SK-N-SH (cell line): ENCODE measurements at regions not wholly inside any gene's neighbourhood (a gene's known extent, or its start where the extent isn't known, plus 50 kb on each side); places are given as distances from the start of the nearest gene placed in this dataset.

Source experiments
- CTCF ChIA-PET: fragments of 300-600, 350-600 bp; formaldehyde crosslinking; extraction: SDS; loops from one replicate; lab custom pipeline; 2021; lab: Yijun Ruan, JAX
- POLR2A ChIA-PET: fragments of 350-600 bp; sonication (Branson Sonifier 250); formaldehyde crosslinking; extraction: SDS; loops from one replicate; lab custom pipeline; 2020; ENCODE audit warnings: antibody characterized with exemption, inconsistent platforms; lab: Yijun Ruan, JAX
- DNase-seq: peaks from one replicate; pipeline ENCODE4 v3.0.0; 2012
- H2AFZ ChIP-seq: fragments of 200-600 bp; sonication (generic); 2 replicates; pipeline ENCODE4 v1.8.1; 2016; ENCODE audit warnings: antibody characterized with exemption, mild to moderate bottlenecking, low read depth
- H3F3A ChIP-seq: fragments of 200-600 bp; sonication (generic); replicated peaks from 2 replicates; pipeline ENCODE3; 2016; ENCODE audit warnings: antibody characterized with exemption, mild to moderate bottlenecking; ENCODE audit not compliant: insufficient read depth
- H3K27ac ChIP-seq, 2 experiments: fragments of 200-500 bp in 1 of 2; fragments of 200-600 bp in 1 of 2; sonication (Bioruptor generic) in 1 of 2; sonication (generic), shearing (Covaris generic) in 1 of 2; 2 replicates each; pipeline versions ENCODE4 v1.5.1 to v1.6.1; 2014 to 2016; ENCODE audit warnings: low read depth in 2 of 2, inconsistent platforms in 1 of 2, low read length in 1 of 2, mild to moderate bottlenecking in 1 of 2, mixed read lengths in 1 of 2
- H3K27me3 ChIP-seq: fragments of 200-600 bp; sonication (generic), shearing (Covaris generic); 2 replicates; pipeline ENCODE4 v1.6.1; 2016; ENCODE audit warnings: mixed run types; ENCODE audit not compliant: insufficient read depth
- H3K36me3 ChIP-seq, 2 experiments: fragments of 200-500 bp in 1 of 2; fragments of 200-600 bp in 1 of 2; sonication (Bioruptor generic) in 1 of 2; sonication (generic) in 1 of 2; replicated peaks in 1 of 2; 2 replicates each; pipeline versions ENCODE3 to v1.5.1; 2014 to 2016; ENCODE audit warnings: low read length in 1 of 2, mild to moderate bottlenecking in 1 of 2; ENCODE audit not compliant: insufficient read depth in 2 of 2, control insufficient read depth in 1 of 2
- H3K4me1 ChIP-seq, 2 experiments: fragments of 200-500 bp in 1 of 2; fragments of 200-600 bp in 1 of 2; sonication (Bioruptor generic) in 1 of 2; sonication (generic), shearing (Covaris generic) in 1 of 2; 2 replicates each; pipeline versions ENCODE4 v1.5.1 to v1.6.1; 2014 to 2016; ENCODE audit warnings: low read depth in 1 of 2, low read length in 1 of 2, mixed run types in 1 of 2; ENCODE audit not compliant: insufficient read depth in 2 of 2, control insufficient read depth in 1 of 2
- H3K4me2 ChIP-seq: fragments of 200-600 bp; sonication (generic), shearing (Covaris generic); 2 replicates; pipeline ENCODE4 v1.6.1; 2017; ENCODE audit warnings: mixed run types
- H3K4me3 ChIP-seq, 2 experiments: fragments of 200-500 bp in 1 of 2; fragments of 200-600 bp in 1 of 2; sonication (Bioruptor generic) in 1 of 2; sonication (generic), shearing (Covaris generic) in 1 of 2; 2 replicates each; pipeline versions ENCODE4 v1.5.1 to v1.8.1; 2014 to 2016; ENCODE audit warnings: low read depth in 2 of 2, inconsistent platforms in 1 of 2, low read length in 1 of 2, mild to moderate bottlenecking in 1 of 2, mixed read lengths in 1 of 2, moderate library complexity in 1 of 2
- H3K79me2 ChIP-seq: fragments of 200-600 bp; sonication (generic); 2 replicates; pipeline ENCODE4 v1.8.1; 2017; ENCODE audit warnings: mild to moderate bottlenecking; ENCODE audit not compliant: insufficient read depth
- H3K9ac ChIP-seq: fragments of 200-600 bp; sonication (generic); 2 replicates; pipeline ENCODE4 v1.6.1; 2017; ENCODE audit warnings: mixed run types
- H3K9me2 ChIP-seq: fragments of 200-600 bp; sonication (generic); 2 replicates; pipeline ENCODE4 v1.6.1; 2017; ENCODE audit warnings: mixed run types
- H3K9me3 ChIP-seq: fragments of 200-600 bp; sonication (generic); 2 replicates; pipeline ENCODE4 v1.6.1; 2017; ENCODE audit warnings: mixed run types, mild to moderate bottlenecking, moderate library complexity
- H4K20me1 ChIP-seq: fragments of 200-600 bp; sonication (generic); 2 replicates; pipeline ENCODE4 v1.6.1; 2017; ENCODE audit warnings: mild to moderate bottlenecking, mixed run types; ENCODE audit not compliant: insufficient read depth
- CTCF ChIP-seq: fragments of 200-600 bp; sonication (generic); IDR thresholded peaks from 2 replicates; pipeline ENCODE4 v1.6.1; 2017; ENCODE audit warnings: antibody characterized with exemption, mild to moderate bottlenecking, moderate library complexity
- EP300 ChIP-seq, 2 experiments: IDR thresholded peaks; 2 replicates each; pipeline versions ENCODE4 v1.4.0 to v1.6.1; 2012; ENCODE audit warnings: borderline replicate concordance in 1 of 2, low read depth in 1 of 2, low read length in 1 of 2
- EZH2phosphoT487 ChIP-seq: fragments of 200-600 bp; sonication (generic); IDR thresholded peaks from 2 replicates; pipeline ENCODE4 v1.6.1; 2017; ENCODE audit warnings: low read depth, mixed run types, mild to moderate bottlenecking, antibody characterized with exemption, moderate library complexity, borderline replicate concordance
- FOXJ3 ChIP-seq: sonication (generic); formaldehyde crosslinking; IDR thresholded peaks from 2 replicates; pipeline ENCODE4 v1.5.1; 2020; ENCODE audit warnings: mild to moderate bottlenecking, missing genetic modification reagents
- FOXM1 ChIP-seq: IDR thresholded peaks from 2 replicates; pipeline ENCODE4 v1.4.0; 2012; ENCODE audit warnings: low read depth, mild to moderate bottlenecking
- JUND ChIP-seq: IDR thresholded peaks from 2 replicates; pipeline ENCODE4 v1.4.0; 2012
- MXI1 ChIP-seq: IDR thresholded peaks from 2 replicates; pipeline ENCODE4 v1.6.1; 2012; ENCODE audit warnings: mild to moderate bottlenecking, low read depth, low read length, improper control_type of control experiment
- NFIC ChIP-seq: IDR thresholded peaks from 2 replicates; pipeline ENCODE4 v1.4.0; 2012; ENCODE audit warnings: borderline replicate concordance
- NRF1 ChIP-seq: IDR thresholded peaks from 2 replicates; pipeline ENCODE4 v1.6.1; 2012; ENCODE audit warnings: low read depth, mild to moderate bottlenecking, low read length
- PBX3 ChIP-seq: IDR thresholded peaks from 2 replicates; pipeline ENCODE4; 2012
- RAD21 ChIP-seq: IDR thresholded peaks from 2 replicates; pipeline ENCODE4 v1.6.1; 2012; ENCODE audit warnings: mild to moderate bottlenecking, low read length
- REST ChIP-seq: IDR thresholded peaks from 2 replicates; pipeline ENCODE4 v1.6.1; 2012; ENCODE audit warnings: mild to moderate bottlenecking, low read depth, low read length, moderate library complexity
- SMC3 ChIP-seq: IDR thresholded peaks from 2 replicates; pipeline ENCODE4 v1.6.1; 2012; ENCODE audit warnings: low read depth, low read length, improper control_type of control experiment
- TAF1 ChIP-seq: IDR thresholded peaks from 2 replicates; pipeline ENCODE4 v1.6.1; 2012; ENCODE audit warnings: low read depth, mild to moderate bottlenecking, low read length, moderate library complexity, borderline replicate concordance
- TCF12 ChIP-seq: IDR thresholded peaks from 2 replicates; pipeline ENCODE4 v1.4.0; 2012
- TEAD4 ChIP-seq: IDR thresholded peaks from 2 replicates; pipeline ENCODE4 v1.4.0; 2012; ENCODE audit warnings: mild to moderate bottlenecking, borderline replicate concordance; ENCODE audit not compliant: insufficient read depth
- USF2 ChIP-seq: fragments of 150-350 bp; IDR thresholded peaks from 2 replicates; pipeline ENCODE4 v1.6.1; 2017; ENCODE audit warnings: antibody characterized with exemption, low read length, low read depth, borderline replicate concordance
- ZBTB33 ChIP-seq: IDR thresholded peaks from 2 replicates; pipeline ENCODE4 v1.4.0; 2012; ENCODE audit warnings: low read depth, borderline replicate concordance
- WGBS: methylation state at CpG from one replicate; pipeline ENCODE4 v1.1.6; 2017; ENCODE audit warnings: low lambda C conversion rate; 5-methylcytosine and 5-hydroxymethylcytosine counted together

GRCh38 chr1:106705971-106706370 is 350.5 kb upstream of the PRMT6 start:
- Histone ChIP-seq H3K9me2 (no peaks in the 10 kb centered on the region), H4K20me1 (no peaks in the 10 kb centered on the region), H3K4me2 (no peak overlapping the region), H3K36me3 (no peaks in the 10 kb centered on the region), H3K79me2 (no peaks in the 10 kb centered on the region), H3K27ac (no peak overlapping the region), H3K27me3 (no peaks in the 10 kb centered on the region), H2AFZ (no peak overlapping the region), H3K9ac (no peak overlapping the region), H3F3A (no peaks in the 10 kb centered on the region), H3K4me1 (no peaks in the 10 kb centered on the region), H3K4me3 (no peak overlapping the region), H3K9me3 (no peaks in the 10 kb centered on the region)
- CTCF ChIA-PET, result no interaction called here
- POLR2A ChIA-PET, result no interaction called here
- TF ChIP-seq JUND, result no peak
- no peak for TF ChIP-seq RAD21
- no peak for TF ChIP-seq SMC3
- TF ChIP-seq TCF12, result no peak
- no peak for TF ChIP-seq TEAD4
- TF ChIP-seq FOXJ3, result no peak
- TF ChIP-seq FOXM1, result no peak
- TF ChIP-seq ZBTB33, result no peak
- no peak for TF ChIP-seq TAF1
- no peak for TF ChIP-seq PBX3
- no peak for TF ChIP-seq USF2
- no peak for DNase-seq

- Histone ChIP-seq H3K4me1 (peaks cover 0 to 9% of the 10 kb centered on the region in 2 experiments; a peak in 2 of 4 replicates), H4K20me1 (no peaks in the 10 kb centered on the region), H3K27me3 (no peaks in the 10 kb centered on the region), H3K27ac (no peak overlapping the region), H3F3A (no peaks in the 10 kb centered on the region), H3K4me2 (no peak overlapping the region), H3K36me3 (no peaks in the 10 kb centered on the region), H3K9me3 (no peaks in the 10 kb centered on the region)
- DNase-seq, result no peak
- POLR2A ChIA-PET, result no interaction called here
- TF ChIP-seq CTCF (no peak), NFIC (no peak), REST (no peak), EZH2phosphoT487 (no peak), TCF12 (no peak), MXI1 (no peak), NRF1 (no peak), TAF1 (no peak), EP300 (IDR thresholded peaks at IDR 0.05; ENCODE audit: borderline replicate concordance in 1 of 2, low read depth in 1 of 2, low read length in 1 of 2) (no peak)
- TF ChIP-seq, all 33 proteins: peak for 0
- 70% methylated on average over 7 of the region's 7 CpGs for WGBS
- CTCF ChIA-PET, result no interaction called here
- Histone ChIP-seq H3K79me2 (no peaks in the 10 kb centered on the region), H3K4me3 (no peak overlapping the region), H2AFZ (no peak overlapping the region), H3K9ac (no peak overlapping the region), H3K9me2 (no peaks in the 10 kb centered on the region)
Measured at GRCh38 chr1:106717591-106717990, 338.9 kb upstream of the PRMT6 start.
